DMS114 treated with DMSO at 0.1 percent for 48 hours (cell line): ENCODE measurements at regions not wholly inside any gene's neighbourhood (a gene's known extent, or its start where the extent isn't known, plus 50 kb on each side); places are given as distances from the start of the nearest gene placed in this dataset.

Experiments
- DNase-seq: peaks from one replicate; lab custom pipeline; 2025; ENCODE audit not compliant: unreplicated experiment; lab: John Stamatoyannopoulos, UW

DNA sequence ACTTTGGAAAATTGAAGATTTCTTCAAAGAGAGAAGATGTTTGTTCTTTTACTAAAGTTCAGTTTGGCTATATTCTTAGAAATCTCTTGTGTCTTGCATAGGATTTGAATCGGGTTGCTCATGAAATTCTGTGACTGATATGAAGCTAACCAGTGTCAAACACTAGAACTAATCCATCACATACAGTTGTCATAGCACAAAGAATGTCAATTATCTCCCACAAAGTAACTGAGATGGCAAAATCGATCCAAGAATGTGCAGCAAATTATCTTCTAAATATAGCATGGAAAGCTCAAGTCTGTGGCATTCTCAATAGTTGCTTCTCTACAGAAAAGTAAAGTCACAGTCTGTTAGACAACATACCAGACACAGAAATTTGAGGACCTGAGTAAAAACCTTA lies 768.1 kb upstream of the LRRN3 start:
- DNase-seq: no peak

GRCh38 chr7:110326966-110327365 lies 764.0 kb upstream of the LRRN3 start:
- no peak for DNase-seq

DNA sequence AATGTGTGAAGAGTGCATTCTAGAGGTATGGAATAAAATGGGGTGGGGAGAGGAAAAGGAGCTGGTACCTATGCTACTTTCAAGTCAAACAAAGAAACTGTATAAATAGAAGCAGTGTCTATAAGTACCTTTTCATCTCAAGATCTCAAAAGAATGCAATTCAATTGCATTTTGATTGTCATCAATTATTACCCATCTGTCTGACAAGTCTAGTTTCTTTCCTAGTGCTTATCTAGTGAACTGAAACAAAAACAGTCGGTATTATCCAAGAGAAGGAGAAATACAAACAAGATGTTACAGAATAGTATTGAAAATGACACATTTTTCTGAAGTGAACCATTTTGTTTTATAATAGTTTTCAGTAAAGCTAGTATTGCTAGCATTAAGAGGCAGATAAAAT lies 754.5 kb upstream of the LRRN3 start:
- DNase-seq: no peak

- DNase-seq: no peak
Measured at GRCh38 chr7:110337646-110338045, 753.3 kb upstream of the LRRN3 start.

- no peak for DNase-seq
Measured at GRCh38 chr7:110347081-110347480, 743.8 kb upstream of the LRRN3 start.

- no peak for DNase-seq
Measured at GRCh38 chr7:110356438-110356837, 734.5 kb upstream of the LRRN3 start.

GRCh38 chr7:110358028-110358427 lies 732.9 kb upstream of the LRRN3 start:
- DNase-seq: no peak

GRCh38 chr7:110371709-110372108 lies 719.2 kb upstream of the LRRN3 start:
- DNase-seq: no peak

DNA sequence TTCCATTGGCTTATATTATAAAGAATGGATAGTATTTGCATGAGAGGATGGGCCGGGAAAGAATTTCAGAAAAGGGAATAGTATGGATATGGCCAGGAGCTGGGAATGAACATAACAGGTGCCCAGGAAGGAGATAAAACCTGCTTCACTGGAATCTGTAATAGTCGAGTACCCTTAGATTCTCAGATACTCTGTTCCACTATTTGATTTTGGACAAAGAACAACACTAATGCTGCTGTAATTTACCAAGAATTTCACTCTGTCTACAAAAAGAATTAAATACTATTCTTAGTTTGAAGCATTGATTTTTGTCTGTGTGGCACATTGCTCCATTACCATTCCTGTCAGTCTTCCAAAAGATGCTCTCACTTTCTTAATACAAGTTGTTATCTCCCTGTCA lies 718.2 kb upstream of the LRRN3 start:
- no peak for DNase-seq

DNA sequence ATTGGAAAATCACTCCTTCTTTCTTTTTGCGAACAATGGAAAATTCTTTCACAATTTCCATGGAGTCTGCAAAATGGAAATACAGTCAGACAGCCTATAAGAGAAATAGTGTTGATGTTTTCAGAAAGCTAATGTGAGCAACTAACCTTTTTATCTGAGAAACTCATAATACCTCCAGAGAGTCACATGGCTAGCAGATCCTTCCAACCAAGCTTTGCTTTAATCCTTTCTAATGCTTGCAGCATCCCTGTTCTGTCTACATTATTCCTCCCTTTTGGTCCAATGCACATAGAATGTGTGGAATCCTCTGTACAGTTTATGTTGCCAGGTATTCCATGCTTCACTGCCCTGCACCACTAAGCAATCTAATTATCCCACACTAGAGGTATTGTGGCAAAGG lies 717.5 kb upstream of the LRRN3 start:
- no peak for DNase-seq

- DNase-seq: no peak
Measured at GRCh38 chr7:110373859-110374258, 717.1 kb upstream of the LRRN3 start.

GRCh38 chr7:110375068-110375467 lies 715.9 kb upstream of the LRRN3 start:
- DNase-seq: no peak

- no peak for DNase-seq
Measured at GRCh38 chr7:110382736-110383135, 708.2 kb upstream of the LRRN3 start.

- DNase-seq: no peak
Measured at GRCh38 chr7:110386006-110386405, 704.9 kb upstream of the LRRN3 start.

- no peak for DNase-seq
Measured at GRCh38 chr7:110386913-110387312, 704.0 kb upstream of the LRRN3 start.

GRCh38 chr7:110387689-110388088 lies 703.2 kb upstream of the LRRN3 start:
- DNase-seq: no peak

DNA sequence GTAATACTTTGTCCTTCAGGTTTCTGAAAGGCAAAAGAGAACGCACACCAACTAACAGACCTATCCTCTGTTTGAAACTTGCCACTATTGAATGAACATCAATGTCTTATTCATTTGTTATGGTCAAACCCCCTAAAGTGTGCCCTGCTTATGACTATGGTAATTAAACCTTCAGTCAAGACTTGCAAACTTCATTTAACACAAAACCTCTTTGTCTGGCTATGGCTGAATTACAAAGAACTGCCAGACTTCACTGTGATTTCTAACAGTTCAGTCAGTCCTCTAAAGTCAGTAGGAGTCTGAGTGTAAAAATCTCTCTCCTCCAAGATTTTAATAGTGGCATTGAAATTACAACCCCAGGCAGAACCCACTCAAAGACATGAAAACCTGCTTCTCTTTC lies 702.5 kb upstream of the LRRN3 start:
- DNase-seq: no peak

- DNase-seq: no peak
Measured at GRCh38 chr7:110396021-110396420, 694.9 kb upstream of the LRRN3 start.

- no peak for DNase-seq
Measured at GRCh38 chr7:110397927-110398660, 692.8 kb upstream of the LRRN3 start.

GRCh38 chr7:110399421-110399820 lies 691.5 kb upstream of the LRRN3 start:
- DNase-seq: no peak

GRCh38 chr7:110400411-110400810 lies 690.5 kb upstream of the LRRN3 start:
- DNase-seq: no peak

- no peak for DNase-seq
Measured at GRCh38 chr7:110407242-110407641, 683.7 kb upstream of the LRRN3 start.

GRCh38 chr7:110407706-110408105 lies 683.2 kb upstream of the LRRN3 start:
- DNase-seq: no peak
